NCI-H524 treated with DMSO at 0.1 percent for 48 hours (cell line): ENCODE measurements at regions not wholly inside any gene's neighbourhood (a gene's known extent, or its start where the extent isn't known, plus 50 kb on each side); places are given as distances from the start of the nearest gene placed in this dataset.
A peak's percentile ranks its signal among the peaks of the same experiment; 100 is the strongest.
"Not testable (repeated sequence)": the region's sequence is repeated elsewhere in the genome, so short reads cannot be mapped to it uniquely, and the experiment has no call there.

Source experiments
- DNase-seq: peaks from one replicate; lab custom pipeline; 2025; lab: John Stamatoyannopoulos, UW

GRCh38 chr5:84885485-84886258, 501.0 kb upstream of the EDIL3 start:
- DNase-seq, result no peak

DNA sequence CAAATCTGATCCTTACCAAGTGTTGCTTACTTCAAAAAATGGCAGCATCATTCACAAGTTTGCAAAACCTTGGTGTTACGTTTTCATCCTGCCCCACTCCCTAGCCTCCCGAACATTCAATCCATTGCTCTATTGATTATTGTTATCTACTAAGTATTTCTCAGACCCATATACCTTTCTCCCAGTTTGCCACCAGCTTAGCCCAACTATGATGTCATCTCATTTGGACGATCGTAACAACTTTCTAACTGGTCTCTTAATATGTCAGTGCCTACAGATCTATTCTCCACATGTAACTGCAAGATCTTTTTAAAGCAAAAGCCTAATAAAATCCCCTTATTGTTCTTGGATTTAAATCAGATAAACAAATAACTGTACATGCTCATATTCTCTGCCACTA, 497.1 kb upstream of the EDIL3 start:
- no peak for DNase-seq

DNA sequence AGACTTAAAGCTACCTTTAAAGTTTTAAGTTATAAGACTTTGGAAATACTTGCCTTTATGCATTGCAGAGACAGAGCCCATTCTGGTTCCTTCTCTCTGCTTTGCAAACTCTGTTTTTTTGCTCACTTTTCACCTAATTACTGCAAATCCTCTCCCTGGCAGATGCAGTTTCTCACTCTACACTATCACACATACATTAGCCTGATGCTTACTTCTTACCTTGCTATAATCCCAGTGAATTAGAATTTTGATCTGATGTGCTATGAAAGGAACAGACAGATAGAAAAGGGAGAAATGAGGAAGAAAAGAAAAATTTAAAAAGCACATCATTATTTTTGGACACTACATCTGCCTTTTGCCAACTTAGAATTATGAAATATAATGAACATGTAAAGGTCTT, 489.5 kb upstream of the EDIL3 start:
- DNase-seq, result peak; percentile 8

DNA sequence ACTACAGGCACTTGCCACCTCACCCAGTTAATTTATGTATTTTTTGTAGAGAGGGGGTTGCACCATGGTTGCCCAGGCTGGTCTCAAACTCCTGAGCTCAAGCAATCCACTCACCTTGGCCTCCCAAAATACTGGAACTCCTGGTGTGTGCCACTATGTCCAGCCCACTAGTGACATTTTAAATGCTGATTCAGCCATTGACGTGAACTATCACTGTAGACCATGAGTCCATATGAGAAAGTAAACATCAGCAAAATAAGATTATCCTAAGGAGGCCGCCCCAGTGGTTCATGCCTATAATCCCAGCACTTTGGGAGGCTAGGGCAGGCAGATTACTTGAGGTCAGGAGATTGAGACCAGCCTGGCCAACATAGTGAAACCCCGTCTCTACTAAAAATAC, 488.1 kb upstream of the EDIL3 start:
- DNase-seq, result no peak

DNA sequence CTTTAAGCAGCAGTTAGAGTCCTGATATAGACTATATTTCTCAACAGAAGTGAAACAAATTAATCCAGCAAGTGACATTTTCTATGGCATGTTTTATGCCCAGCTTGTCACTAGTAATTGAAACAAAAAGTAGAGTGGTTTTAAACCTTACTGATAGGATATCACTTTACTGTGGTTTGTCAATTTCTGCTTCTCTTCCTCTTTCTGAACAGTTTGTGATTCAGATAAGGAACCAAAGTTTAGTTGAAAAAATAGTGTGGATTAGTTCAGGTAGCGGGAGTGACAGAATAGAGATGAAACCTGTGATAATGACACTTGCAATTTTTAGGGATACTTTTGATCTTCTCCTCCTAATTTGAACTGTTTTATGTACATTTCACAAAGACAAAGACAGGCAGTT, 485.7 kb upstream of the EDIL3 start:
- no peak for DNase-seq

DNA sequence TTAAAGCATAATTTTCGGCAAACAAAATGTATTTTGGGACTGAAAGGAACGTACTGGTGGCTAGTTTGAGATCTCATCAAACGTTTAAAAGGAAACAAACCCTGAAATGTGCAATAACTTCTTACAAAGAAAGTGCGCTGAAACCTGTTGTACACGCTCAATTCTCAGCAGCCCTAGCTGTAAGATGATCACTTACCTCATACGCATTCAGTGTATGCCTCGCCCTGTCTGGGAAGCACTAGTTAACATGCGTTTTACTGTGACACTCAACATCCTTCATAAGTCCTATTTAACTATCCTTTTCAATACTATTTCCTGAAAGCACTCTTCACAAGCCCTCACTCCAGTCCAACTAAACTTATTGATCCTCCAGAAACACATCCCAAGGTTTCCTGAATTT, 485.0 kb upstream of the EDIL3 start:
- DNase-seq, result no peak

DNA sequence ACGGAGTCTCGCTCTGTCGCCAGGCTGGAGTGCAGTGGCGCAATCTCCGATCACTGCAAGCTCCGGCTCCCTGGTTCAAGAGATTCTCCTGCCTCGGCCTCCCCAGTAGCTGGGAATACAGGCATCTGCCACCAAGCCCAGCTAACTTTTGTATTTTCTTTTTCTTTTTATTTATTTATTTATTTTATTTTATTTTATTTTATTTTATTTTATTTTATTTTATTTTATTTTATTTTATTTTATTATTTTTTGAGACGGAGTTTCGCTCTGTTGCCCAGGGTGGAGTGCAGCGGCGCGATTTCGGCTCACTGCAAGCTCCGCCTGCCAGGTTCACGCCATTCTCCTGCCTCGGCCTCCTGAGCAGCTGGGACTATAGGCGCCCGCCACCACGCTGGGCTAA, 479.3 kb upstream of the EDIL3 start:
- not testable (repeated sequence) for DNase-seq

GRCh38 chr5:84863020-84863419, 478.3 kb upstream of the EDIL3 start:
- no peak for DNase-seq

DNA sequence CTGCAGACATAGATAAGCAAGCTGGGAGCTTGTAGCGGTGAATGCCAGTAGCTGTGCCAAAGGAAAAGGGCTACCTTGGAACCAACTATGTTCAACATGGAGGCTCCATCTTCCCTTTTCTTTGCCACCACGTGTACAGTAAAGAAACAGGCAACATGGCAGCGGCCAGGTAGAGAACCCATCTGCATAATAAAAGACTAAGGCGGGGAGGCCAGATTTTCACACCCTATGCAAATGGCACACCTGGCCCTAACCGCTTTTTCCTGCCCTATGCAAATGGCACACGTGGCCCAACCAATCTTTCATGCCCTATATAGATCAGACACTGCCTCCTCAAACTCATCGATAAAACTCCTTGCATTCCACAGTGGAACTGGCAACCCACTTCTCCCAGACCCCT, 477.5 kb upstream of the EDIL3 start:
- no peak for DNase-seq

DNA sequence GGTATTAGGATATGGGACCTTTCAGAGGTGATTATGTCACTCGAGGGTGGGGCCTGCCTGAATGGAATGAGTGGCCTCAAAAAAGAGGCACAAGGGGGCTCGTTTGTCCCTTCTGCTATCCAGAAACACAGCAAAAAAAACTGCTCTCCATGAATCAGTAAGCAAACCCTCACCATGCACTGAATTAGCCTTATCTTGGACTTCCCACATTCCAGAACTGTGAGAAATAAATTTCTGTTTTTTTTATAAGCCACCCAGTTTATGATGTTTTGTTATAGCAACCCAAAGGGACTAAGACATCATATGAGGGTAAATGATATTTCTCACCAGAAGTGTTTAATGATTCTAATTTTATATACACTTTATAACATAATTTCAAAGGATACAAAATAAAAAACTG, 476.6 kb upstream of the EDIL3 start:
- no peak for DNase-seq

DNA sequence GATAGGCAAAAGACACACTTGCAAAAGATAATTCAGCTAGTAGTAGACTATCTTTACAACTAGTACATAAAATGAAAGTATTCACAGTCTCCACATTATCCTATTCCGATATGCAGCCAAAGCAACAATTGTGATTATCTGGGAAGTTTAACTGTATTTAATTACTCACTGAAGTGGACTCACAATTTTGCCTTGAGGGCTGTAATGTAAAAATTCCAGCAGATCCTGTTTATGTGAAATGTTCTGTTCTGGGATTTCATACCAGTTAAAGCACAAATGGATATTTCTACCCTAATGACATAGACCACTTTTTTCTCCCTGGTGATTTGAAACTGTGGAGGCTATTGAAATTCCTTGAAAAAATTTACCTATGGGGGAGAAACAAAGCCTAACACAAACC, 474.4 kb upstream of the EDIL3 start:
- DNase-seq, result no peak

DNA sequence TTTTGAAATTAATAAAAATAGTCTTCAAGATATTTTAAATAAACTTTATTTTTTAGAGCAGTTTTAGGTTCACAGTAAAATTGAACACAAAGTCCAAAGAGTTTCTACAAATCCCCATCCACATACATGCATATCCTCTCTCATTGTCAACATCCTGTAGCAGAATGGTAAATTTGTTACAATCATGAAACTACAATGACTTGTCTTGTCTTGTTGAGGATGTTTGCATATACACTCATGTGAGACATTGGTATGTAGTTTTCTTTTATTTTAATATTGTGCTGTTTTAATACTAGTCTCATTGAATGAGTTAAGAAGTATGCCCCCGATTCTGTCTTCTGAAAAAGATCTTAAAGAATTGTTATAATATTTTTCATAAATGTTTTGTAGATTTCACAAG, 447.0 kb upstream of the EDIL3 start:
- DNase-seq, result no peak

DNA sequence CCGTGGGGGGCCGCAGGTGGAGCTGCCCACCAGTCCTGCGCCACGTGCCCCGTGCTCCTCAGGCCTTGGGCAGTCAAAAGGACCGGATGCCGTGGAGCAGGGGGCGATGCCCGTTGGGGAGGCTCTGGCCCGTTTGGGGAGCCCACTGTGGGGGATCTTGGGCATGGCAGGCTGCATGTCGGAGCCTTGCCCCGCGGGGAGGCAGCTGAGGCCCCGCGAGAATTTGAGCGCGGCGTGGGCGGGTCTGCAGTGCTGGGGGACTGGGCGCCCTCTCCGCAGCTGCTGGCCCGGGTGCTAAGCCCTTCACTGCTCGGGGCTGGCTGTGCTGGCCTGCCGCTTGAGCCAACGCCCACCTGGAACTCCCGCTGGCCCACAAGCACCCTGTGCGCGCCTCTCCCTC, 445.6 kb upstream of the EDIL3 start:
- DNase-seq, result no peak

- no peak for DNase-seq
Observed at GRCh38 chr5:84825606-84826005, 440.9 kb upstream of the EDIL3 start.

- no peak for DNase-seq
Observed at GRCh38 chr5:84821924-84822323, 437.2 kb upstream of the EDIL3 start.

DNA sequence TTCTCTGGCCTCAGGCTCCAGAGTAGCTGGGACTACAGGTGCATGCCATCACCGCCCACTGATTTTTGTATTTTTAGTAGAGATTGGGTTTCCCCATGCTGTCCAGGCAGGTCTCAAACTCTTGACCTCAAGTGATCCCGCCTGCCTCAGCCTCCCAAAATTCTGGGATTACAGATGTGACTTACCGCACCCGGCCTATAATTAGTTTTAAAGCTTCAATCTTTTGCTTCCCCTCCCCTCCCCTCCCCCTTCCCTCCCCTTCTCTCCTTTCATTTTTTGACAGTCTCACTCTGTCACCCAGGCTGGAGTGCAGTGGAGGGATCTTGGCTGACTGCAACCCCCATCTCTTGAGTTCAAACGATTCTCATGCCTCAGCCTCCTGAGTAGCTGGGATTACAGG, 433.3 kb upstream of the EDIL3 start:
- no peak for DNase-seq

GRCh38 chr5:84816746-84817547, 432.3 kb upstream of the EDIL3 start:
- DNase-seq, result no peak

- no peak for DNase-seq
Observed at GRCh38 chr5:84816160-84816559, 431.5 kb upstream of the EDIL3 start.

- DNase-seq, result no peak
Observed at GRCh38 chr5:84805473-84805872, 420.8 kb upstream of the EDIL3 start.

DNA sequence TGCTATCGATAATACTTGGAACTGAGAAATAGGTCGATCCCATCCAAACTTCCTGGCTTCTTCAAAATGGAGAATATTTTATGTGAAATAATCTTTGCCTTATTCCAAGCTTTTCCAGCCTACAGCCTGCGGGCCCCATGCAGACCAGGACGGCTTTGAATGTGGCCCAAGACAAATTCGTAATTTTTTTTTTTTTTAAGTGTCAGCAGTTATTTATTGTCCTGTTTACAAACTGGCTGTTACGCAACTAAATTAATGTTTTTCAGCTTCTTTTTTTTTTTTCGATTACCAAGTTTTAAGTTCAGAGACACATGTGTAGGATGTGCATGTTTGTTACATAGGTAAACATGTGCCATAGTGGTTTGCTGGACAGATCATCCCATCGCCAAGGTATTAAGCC, 411.7 kb upstream of the EDIL3 start:
- no peak for DNase-seq

GRCh38 chr5:84794486-84795035, 409.9 kb upstream of the EDIL3 start:
- DNase-seq, result no peak

GRCh38 chr5:84791730-84792129, 407.1 kb upstream of the EDIL3 start:
- no peak for DNase-seq

- DNase-seq, result no peak
Observed at GRCh38 chr5:84791138-84791537, 406.5 kb upstream of the EDIL3 start.
